HEK293 (cell line): ENCODE measurements at regions not wholly inside any gene's neighbourhood (a gene's known extent, or its start where the extent isn't known, plus 50 kb on each side); places are given as distances from the start of the nearest gene placed in this dataset.

ENCODE experiments used
- CTCF ChIA-PET: fragments of 350-600 bp; formaldehyde crosslinking; extraction: SDS; loops from one replicate; lab custom pipeline; 2021; ENCODE audit warnings: antibody characterized with exemption; lab: Yijun Ruan, JAX
- POLR2A ChIA-PET: fragments of 300-600 bp; formaldehyde crosslinking; extraction: SDS; loops from one replicate; lab custom pipeline; 2020; ENCODE audit warnings: antibody characterized with exemption, inconsistent platforms; lab: Yijun Ruan, JAX
- H3K27ac ChIP-seq: fragments of 200-500 bp; sonication (Bioruptor generic); 2 replicates; pipeline ENCODE4 v1.5.1; 2014; ENCODE audit warnings: low read depth, low read length, control low read depth, inconsistent platforms; ENCODE audit errors: extremely low read depth
- H3K36me3 ChIP-seq, 2 experiments: fragments of 200-500 bp in 1 of 2; sonication (Bioruptor generic) in 1 of 2; 1 replicate in 1 of 2; 2 replicates in 1 of 2; pipeline ENCODE4 v1.5.1; 2014 to 2017; ENCODE audit warnings: inconsistent platforms in 2 of 2, low read length in 2 of 2; ENCODE audit not compliant: control insufficient read depth in 2 of 2, insufficient read depth in 1 of 2
- H3K4me1 ChIP-seq: fragments of 200-500 bp; sonication (Bioruptor generic); 2 replicates; pipeline ENCODE4 v1.5.1; 2014; ENCODE audit warnings: mild to moderate bottlenecking, low read length, inconsistent platforms; ENCODE audit not compliant: control insufficient read depth, insufficient read depth
- H3K4me3 ChIP-seq: 2 replicates; pipeline ENCODE4 v1.5.1; 2011; ENCODE audit warnings: low read depth, mild to moderate bottlenecking, control low read depth, low read length, moderate library complexity
- H3K9me3 ChIP-seq: fragments of 200-500 bp; sonication (Bioruptor generic); 2 replicates; pipeline ENCODE4 v1.5.1; 2014; ENCODE audit warnings: low read depth, low read length, inconsistent platforms; ENCODE audit not compliant: control insufficient read depth, insufficient read depth
- ATF2 ChIP-seq: fragments of 450-650 bp; formaldehyde crosslinking; IDR thresholded peaks from 2 replicates; pipeline ENCODE4 v1.5.1; 2016; ENCODE audit warnings: missing biosample characterization, missing genetic modification characterization, low read depth
- GLIS2 ChIP-seq: fragments of 450-650 bp; formaldehyde crosslinking; IDR thresholded peaks from 2 replicates; pipeline ENCODE4 v1.5.1; 2016; ENCODE audit warnings: missing biosample characterization, missing genetic modification characterization
- HOXA7 ChIP-seq: sonication (generic); formaldehyde crosslinking; IDR thresholded peaks from 2 replicates; pipeline ENCODE4 v1.8.1; 2022; ENCODE audit warnings: missing genetic modification reagents, borderline replicate concordance
- MYNN ChIP-seq: fragments of 450-650 bp; formaldehyde crosslinking; IDR thresholded peaks from 2 replicates; pipeline ENCODE4 v1.5.1; 2016; ENCODE audit warnings: missing biosample characterization, missing genetic modification characterization, borderline replicate concordance
- ZBTB17 ChIP-seq: fragments of 450-650 bp; formaldehyde crosslinking; IDR thresholded peaks from 2 replicates; pipeline ENCODE4 v1.5.1; 2016; ENCODE audit warnings: missing biosample characterization, missing genetic modification characterization
- ZBTB26 ChIP-seq: fragments of 450-650 bp; formaldehyde crosslinking; optimal IDR thresholded peaks from 2 replicates; pipeline ENCODE3; 2016; ENCODE audit warnings: missing biosample characterization, mild to moderate bottlenecking, missing genetic modification characterization
- ZBTB49 ChIP-seq: fragments of 450-650 bp; formaldehyde crosslinking; IDR thresholded peaks from 2 replicates; pipeline ENCODE4 v1.5.1; 2016; ENCODE audit warnings: missing biosample characterization, missing genetic modification characterization, low read depth
- ZNF157 ChIP-seq: fragments of 450-650 bp; formaldehyde crosslinking; IDR thresholded peaks from 2 replicates; pipeline ENCODE4 v1.5.1; 2016; ENCODE audit warnings: missing biosample characterization, missing genetic modification characterization
- ZNF19 ChIP-seq: fragments of 450-650 bp; formaldehyde crosslinking; IDR thresholded peaks from 2 replicates; pipeline ENCODE4; 2016; ENCODE audit warnings: missing biosample characterization, missing genetic modification characterization, low read depth
- ZNF221 ChIP-seq: fragments of 450-650 bp; formaldehyde crosslinking; IDR thresholded peaks from 2 replicates; pipeline ENCODE4 v1.5.1; 2017; ENCODE audit warnings: missing biosample characterization, missing genetic modification characterization, borderline replicate concordance
- ZNF394 ChIP-seq: fragments of 450-650 bp; formaldehyde crosslinking; IDR thresholded peaks from 2 replicates; pipeline ENCODE4 v1.5.1; 2016; ENCODE audit warnings: missing biosample characterization, missing genetic modification characterization, mild to moderate bottlenecking, moderate library complexity, borderline replicate concordance
- ZNF404 ChIP-seq: fragments of 450-650 bp; formaldehyde crosslinking; IDR thresholded peaks from 2 replicates; pipeline ENCODE4 v1.5.1; 2017; ENCODE audit warnings: missing biosample characterization, missing genetic modification characterization
- ZNF416 ChIP-seq: fragments of 450-650 bp; formaldehyde crosslinking; IDR thresholded peaks from 2 replicates; pipeline ENCODE4 v1.5.1; 2016; ENCODE audit warnings: missing biosample characterization, missing genetic modification characterization
- ZNF510 ChIP-seq: fragments of 450-650 bp; formaldehyde crosslinking; IDR thresholded peaks from 2 replicates; pipeline ENCODE4 v1.5.1; 2018; ENCODE audit warnings: mild to moderate bottlenecking, missing genetic modification characterization, missing biosample characterization; ENCODE audit not compliant: insufficient replicate concordance
- ZNF514 ChIP-seq: fragments of 450-650 bp; formaldehyde crosslinking; IDR thresholded peaks from 2 replicates; pipeline ENCODE4 v1.5.1; 2016; ENCODE audit warnings: missing biosample characterization, missing genetic modification characterization
- ZNF529 ChIP-seq: fragments of 450-650 bp; formaldehyde crosslinking; IDR thresholded peaks from 2 replicates; pipeline ENCODE4 v1.5.1; 2017; ENCODE audit warnings: missing genetic modification characterization, missing biosample characterization; ENCODE audit not compliant: insufficient replicate concordance
- ZNF571 ChIP-seq: fragments of 450-650 bp; formaldehyde crosslinking; IDR thresholded peaks from 2 replicates; pipeline ENCODE4 v1.5.0; 2017; ENCODE audit warnings: missing biosample characterization, missing genetic modification characterization
- ZNF639 ChIP-seq: fragments of 450-650 bp; formaldehyde crosslinking; IDR thresholded peaks from 2 replicates; pipeline ENCODE4 v1.5.1; 2016; ENCODE audit warnings: missing biosample characterization, missing genetic modification characterization
- ZNF658 ChIP-seq: fragments of 450-650 bp; formaldehyde crosslinking; IDR thresholded peaks from 2 replicates; pipeline ENCODE4; 2016; ENCODE audit warnings: missing biosample characterization, missing genetic modification characterization
- ZNF704 ChIP-seq: fragments of 450-650 bp; formaldehyde crosslinking; IDR thresholded peaks from 2 replicates; pipeline ENCODE4 v1.5.1; 2016; ENCODE audit warnings: missing biosample characterization, missing genetic modification characterization
- ZSCAN4 ChIP-seq: fragments of 450-650 bp; formaldehyde crosslinking; IDR thresholded peaks from 2 replicates; pipeline ENCODE4 v1.5.1; 2017; ENCODE audit warnings: missing biosample characterization, missing genetic modification characterization
- ZSCAN5A ChIP-seq: fragments of 450-650 bp; formaldehyde crosslinking; IDR thresholded peaks from 2 replicates; pipeline ENCODE4 v1.5.1; 2016; ENCODE audit warnings: missing biosample characterization, missing genetic modification characterization

GRCh38 chr3:117107946-117108345, 398.4 kb downstream of the TUSC7 start (continued):
- TF ChIP-seq ZNF658 (tag by site-specific recombination) (no peak), ZNF571 (no peak), ZNF639 (tag by site-specific recombination) (no peak)

GRCh38 chr3:117109178-117109577, 399.6 kb downstream of the TUSC7 start:
- ChIA-PET CTCF (no interaction called here), POLR2A (no interaction called here)
- no peak overlapping the region for H3K4me3 ChIP-seq
- TF ChIP-seq ZNF704 (no peak), ZBTB17 (tag by site-specific recombination) (no peak), ZNF221 (tag by site-specific recombination) (no peak), MYNN (tag by site-specific recombination) (no peak), ZNF19 (tag by site-specific recombination) (no peak), ZNF394 (tag by site-specific recombination) (no peak), HOXA7 (CRISPR knock-in tag) (no peak), ZNF404 (tag by site-specific recombination) (no peak), ZNF571 (no peak), ZNF510 (tag by site-specific recombination) (no peak), ZNF529 (tag by site-specific recombination) (no peak), ZNF514 (no peak), ZSCAN4 (tag by site-specific recombination) (no peak), ZBTB26 (tag by site-specific recombination) (no peak), ZNF157 (no peak), ATF2 (tag by site-specific recombination) (no peak), GLIS2 (no peak), ZNF416 (tag by site-specific recombination) (no peak), ZBTB49 (tag by site-specific recombination) (no peak), ZSCAN5A (tag by site-specific recombination) (no peak)
- no peak overlapping the region for H3K27ac ChIP-seq
- no peaks in the 10 kb centered on the region for H3K36me3 ChIP-seq
- no peaks in the 10 kb centered on the region for H3K4me1 ChIP-seq
- no peaks in the 10 kb centered on the region for H3K9me3 ChIP-seq
